Vagina (tissue), 2 donors: ENCODE measurements at regions not wholly inside any gene's neighbourhood (a gene's known extent, or its start where the extent isn't known, plus 50 kb on each side); places are given as distances from the start of the nearest gene placed in this dataset.

Experiments
- CTCF ChIP-seq, 3 experiments: fragments of 450-650 bp in 2 of 3; fragments of 200-600 bp in 1 of 3; sonication (generic) in 1 of 3; IDR thresholded peaks; one replicate each; pipeline ENCODE4 v1.5.1; 2017 to 2019; ENCODE audit warnings: antibody characterized with exemption in 3 of 3, mild to moderate bottlenecking in 2 of 3, moderate library complexity in 2 of 3
- POLR2A ChIP-seq, 2 donors: fragments of 450-650 bp; IDR thresholded peaks; one replicate each; pipeline ENCODE4 v1.6.1; 2017; ENCODE audit warnings: antibody characterized with exemption in 2 of 2, mild to moderate bottlenecking in 2 of 2, moderate library complexity in 2 of 2
- POLR2AphosphoS5 ChIP-seq, 2 donors: sonication (generic); formaldehyde crosslinking; IDR thresholded peaks; one replicate each; pipeline ENCODE4 v1.9.0; 2017; ENCODE audit warnings: antibody characterized with exemption in 2 of 2, mild to moderate bottlenecking in 2 of 2, low read depth in 1 of 2; ENCODE audit not compliant: insufficient read depth in 1 of 2

- no peak for TF ChIP-seq CTCF (IDR thresholded peaks at IDR 0.05)
- no peak for TF ChIP-seq POLR2A (IDR thresholded peaks at IDR 0.05)
- TF ChIP-seq POLR2AphosphoS5 (IDR thresholded peaks at IDR 0.05; ENCODE audit: insufficient read depth in 1 of 2, low read depth in 1 of 2) = no peak
Observed at GRCh38 chr2:215567504-215567903, 131.6 kb upstream of the FN1 start.
